ENCODE measurements at regions not wholly inside any gene's neighbourhood (a gene's known extent, or its start where the extent isn't known, plus 50 kb on each side); places are given as distances from the start of the nearest gene placed in this dataset.

DNA sequence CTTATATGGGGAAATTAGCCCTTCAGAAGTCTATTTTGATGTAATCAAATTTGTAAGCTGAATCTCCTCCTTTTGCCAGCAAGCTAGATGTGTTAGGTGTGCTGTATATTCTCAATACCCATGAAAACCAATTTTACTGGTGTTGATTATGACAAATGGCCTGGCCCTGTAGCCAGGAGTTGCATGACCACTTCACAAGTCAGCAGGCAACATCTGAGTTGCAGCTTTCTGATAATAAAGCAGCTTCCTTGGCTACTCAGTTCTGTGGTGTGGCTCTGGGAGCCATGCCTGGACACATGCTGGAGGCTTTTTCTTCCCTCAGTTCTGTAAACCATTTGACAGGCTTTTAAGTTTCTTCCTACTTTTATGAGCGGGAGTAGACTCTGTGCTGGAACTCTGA is 154.1 kb upstream of the CXCL13 start:
- TF ChIP-seq, protein P1, sequence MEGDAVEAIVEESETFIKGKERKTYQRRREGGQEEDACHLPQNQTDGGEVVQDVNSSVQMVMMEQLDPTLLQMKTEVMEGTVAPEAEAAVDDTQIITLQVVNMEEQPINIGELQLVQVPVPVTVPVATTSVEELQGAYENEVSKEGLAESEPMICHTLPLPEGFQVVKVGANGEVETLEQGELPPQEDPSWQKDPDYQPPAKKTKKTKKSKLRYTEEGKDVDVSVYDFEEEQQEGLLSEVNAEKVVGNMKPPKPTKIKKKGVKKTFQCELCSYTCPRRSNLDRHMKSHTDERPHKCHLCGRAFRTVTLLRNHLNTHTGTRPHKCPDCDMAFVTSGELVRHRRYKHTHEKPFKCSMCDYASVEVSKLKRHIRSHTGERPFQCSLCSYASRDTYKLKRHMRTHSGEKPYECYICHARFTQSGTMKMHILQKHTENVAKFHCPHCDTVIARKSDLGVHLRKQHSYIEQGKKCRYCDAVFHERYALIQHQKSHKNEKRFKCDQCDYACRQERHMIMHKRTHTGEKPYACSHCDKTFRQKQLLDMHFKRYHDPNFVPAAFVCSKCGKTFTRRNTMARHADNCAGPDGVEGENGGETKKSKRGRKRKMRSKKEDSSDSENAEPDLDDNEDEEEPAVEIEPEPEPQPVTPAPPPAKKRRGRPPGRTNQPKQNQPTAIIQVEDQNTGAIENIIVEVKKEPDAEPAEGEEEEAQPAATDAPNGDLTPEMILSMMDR (IDR thresholded peaks at IDR 0.05): no peak

DNA sequence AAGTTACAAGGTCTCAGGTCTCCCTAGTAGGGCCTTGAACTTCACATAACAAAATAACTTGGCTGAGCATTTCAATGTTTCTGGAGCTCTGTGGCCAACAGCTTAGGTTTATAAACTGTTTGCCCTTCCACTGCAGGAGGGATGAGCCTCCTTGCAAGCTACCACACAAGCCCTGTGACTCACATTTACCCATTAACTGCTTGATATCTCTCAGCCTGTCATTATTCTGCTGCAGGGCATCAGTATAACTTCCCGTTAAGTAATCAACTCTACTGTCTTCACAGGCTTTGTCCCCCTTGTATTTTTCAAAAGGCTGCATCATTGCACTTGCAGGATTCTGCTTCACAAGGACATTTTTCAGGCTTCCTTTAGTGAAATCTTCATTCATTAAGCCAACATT is 151.7 kb upstream of the CXCL13 start:
- TF ChIP-seq, protein P1 (IDR thresholded peaks at IDR 0.05): no peak

DNA sequence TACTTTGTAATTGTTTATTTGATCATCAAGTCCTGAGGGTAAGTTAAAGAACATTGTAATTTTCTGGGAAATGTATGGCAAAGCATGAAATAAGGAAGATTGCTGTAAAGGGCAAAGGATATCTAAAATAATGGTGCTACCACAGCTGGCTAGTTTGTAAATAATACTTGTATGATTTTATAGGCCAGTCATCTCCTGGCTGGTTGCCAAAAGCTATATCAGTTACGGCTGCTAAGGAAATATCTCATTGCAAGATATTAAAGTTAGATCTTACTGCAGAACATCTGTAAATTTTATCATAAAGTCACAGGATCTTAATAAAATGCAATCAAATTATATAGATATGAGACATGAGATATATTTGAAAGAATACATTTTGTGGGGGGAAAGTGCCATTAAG is 150.8 kb upstream of the CXCL13 start:
- TF ChIP-seq, protein P1 (IDR thresholded peaks at IDR 0.05): no peak

DNA sequence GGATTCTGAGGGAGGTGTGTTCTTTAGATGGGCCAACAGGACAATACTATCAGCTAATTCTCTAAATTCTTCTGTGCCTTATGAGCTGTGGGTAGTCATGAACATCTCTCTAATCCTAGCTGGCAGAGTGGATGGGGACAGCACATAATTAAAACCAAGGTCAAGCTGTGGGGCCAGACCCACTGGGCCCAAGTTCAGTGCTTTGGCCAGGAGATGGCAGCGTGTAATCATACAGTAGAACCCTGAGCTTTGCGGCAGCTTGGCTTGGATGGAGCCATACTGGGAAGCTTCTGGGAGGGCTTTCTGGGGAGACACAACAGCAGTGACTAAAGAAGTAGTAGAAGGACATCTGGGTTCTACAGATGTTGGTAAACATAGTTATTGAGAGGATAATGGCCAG is 140.3 kb upstream of the CXCL13 start:
- TF ChIP-seq, protein P1 (IDR thresholded peaks at IDR 0.05): peak; percentile 33; the same call in 1 of the 2 replicates

DNA sequence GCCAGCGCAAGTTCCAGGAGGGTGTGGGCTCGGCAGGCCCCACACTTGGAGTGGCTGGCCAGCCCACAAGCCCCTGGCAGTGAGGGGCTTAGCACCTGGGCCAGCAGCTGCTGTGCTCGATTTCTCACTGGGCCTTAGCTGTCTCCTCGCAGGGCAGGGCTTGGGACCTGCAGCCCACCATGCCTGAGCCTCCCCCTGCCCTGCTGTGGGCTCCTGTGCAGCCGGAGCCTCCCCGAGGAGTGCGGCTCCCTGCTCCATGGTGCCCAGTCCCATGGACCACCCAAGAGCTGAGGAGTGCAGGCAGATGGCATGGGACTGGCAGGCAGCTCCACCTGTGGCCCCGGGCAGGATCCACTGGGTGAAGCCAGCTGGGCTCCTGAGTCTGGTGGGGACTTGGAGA is 139.2 kb upstream of the CXCL13 start:
- TF ChIP-seq, protein P1 (IDR thresholded peaks at IDR 0.05): no peak

DNA sequence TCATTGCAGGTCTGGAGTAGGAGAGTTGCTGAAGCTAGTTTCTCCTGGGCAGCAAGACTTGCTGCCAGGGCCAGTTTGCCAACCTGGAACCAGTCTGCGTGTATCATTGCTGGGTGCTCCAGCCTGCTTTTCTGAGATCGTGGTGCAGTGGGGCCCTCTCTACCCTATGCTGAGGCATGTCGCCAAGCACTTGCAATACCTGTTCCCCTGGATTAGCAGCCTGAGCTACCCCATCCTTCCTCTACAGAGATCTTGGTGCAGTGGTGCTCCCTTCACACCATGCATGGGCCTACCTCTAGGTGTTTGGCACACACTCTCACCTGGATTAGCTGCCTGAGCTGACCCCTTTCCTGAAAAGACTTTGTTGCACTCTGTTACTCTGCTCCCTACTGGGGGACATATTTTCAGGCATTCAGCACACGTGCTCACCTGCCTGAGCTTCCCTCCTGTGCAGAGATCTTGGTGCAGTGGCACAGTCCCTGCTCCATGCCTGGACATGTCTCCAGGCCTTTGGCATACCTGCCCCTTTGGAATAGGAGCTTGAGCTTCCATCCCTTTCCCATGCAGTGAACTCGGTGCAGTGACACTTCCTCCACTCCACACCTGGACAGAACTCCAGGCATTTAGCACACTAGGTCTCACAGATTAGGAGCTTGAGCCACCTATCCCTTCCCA is 133.7 kb upstream of the CXCL13 start:
- TF ChIP-seq, protein P1 (IDR thresholded peaks at IDR 0.05): no peak

DNA sequence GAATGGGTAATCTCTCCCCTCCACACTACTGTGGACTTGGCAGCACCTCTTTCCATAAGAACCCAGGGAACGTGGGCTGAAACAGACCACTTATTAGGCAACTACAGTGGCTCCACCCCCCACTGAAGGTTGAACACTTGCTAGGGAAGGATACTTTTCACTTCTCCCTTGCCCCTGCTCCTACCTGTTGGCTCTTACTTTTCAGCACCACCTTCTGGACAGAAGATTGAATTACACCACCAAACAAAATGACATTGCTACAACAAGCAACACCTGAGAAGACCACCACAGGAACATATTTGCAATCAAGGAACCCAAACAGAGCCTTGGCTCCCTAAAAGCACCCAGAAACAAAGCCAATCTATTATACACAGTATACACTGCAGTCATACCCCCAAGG is 132.1 kb upstream of the CXCL13 start:
- TF ChIP-seq, protein P1 (IDR thresholded peaks at IDR 0.05): peak; percentile 66

DNA sequence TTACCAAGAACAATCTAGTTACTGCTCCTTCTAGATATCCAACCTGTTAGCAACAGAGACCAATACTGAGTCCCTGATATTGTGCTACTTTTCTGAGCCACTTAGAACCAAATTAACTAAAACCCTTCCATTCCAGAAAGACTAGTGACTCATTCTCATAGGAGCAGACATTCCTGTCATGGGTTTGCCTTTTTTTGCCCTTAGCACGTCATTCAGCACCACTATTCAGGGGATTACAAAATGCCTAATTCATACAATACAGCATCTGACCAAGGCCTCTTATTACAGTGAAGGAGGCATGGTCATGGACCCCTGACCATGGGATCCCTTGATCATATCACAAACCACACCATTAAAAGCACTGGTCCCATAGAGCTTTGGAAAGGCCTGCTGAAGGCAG is 123.8 kb upstream of the CXCL13 start:
- TF ChIP-seq, protein P1 (IDR thresholded peaks at IDR 0.05): no peak

Measured in LNCAP (cell line).